ENCODE measurements at regions not wholly inside any gene's neighbourhood (a gene's known extent, or its start where the extent isn't known, plus 50 kb on each side); places are given as distances from the start of the nearest gene placed in this dataset.

GRCh38 chr11:23278121-23278520 is 417.8 kb upstream of the CCDC179 start:
- H3K36me3 ChIP-seq (ENCODE audit: low read depth), result no peaks in the 10 kb centered on the region
- no peak overlapping the region for H3K4me3 ChIP-seq
- no peaks in the 10 kb centered on the region for H3K9me3 ChIP-seq
- ATAC-seq (no peak), DNase-seq (no peak)
- H3K4me1 ChIP-seq (ENCODE audit: low read depth), result no peaks in the 10 kb centered on the region
- intact Hi-C loops (cut with DNase I, micrococcal nuclease), result no loop called here
- no peak for TF ChIP-seq CTCF (IDR thresholded peaks at IDR 0.05)

GRCh38 chr11:23280088-23280487 is 419.8 kb upstream of the CCDC179 start:
- Histone ChIP-seq H3K4me3 (no peak overlapping the region), H3K9me3 (no peaks in the 10 kb centered on the region), H3K4me1 (ENCODE audit: low read depth) (no peaks in the 10 kb centered on the region), H3K36me3 (ENCODE audit: low read depth) (no peaks in the 10 kb centered on the region)
- intact Hi-C loops (cut with DNase I, micrococcal nuclease), result no loop called here
- ATAC-seq (no peak), DNase-seq (no peak)
- TF ChIP-seq CTCF (IDR thresholded peaks at IDR 0.05), result no peak

GRCh38 chr11:23283666-23284065 is 423.4 kb upstream of the CCDC179 start:
- Histone ChIP-seq H3K9me3 (no peaks in the 10 kb centered on the region), H3K4me1 (ENCODE audit: low read depth) (no peaks in the 10 kb centered on the region), H3K36me3 (ENCODE audit: low read depth) (no peaks in the 10 kb centered on the region), H3K4me3 (no peak overlapping the region)
- no peak for ATAC-seq
- TF ChIP-seq CTCF (IDR thresholded peaks at IDR 0.05), result no peak
- intact Hi-C loops (cut with DNase I, micrococcal nuclease), result no loop called here
- no peak for DNase-seq

- intact Hi-C loops (cut with DNase I, micrococcal nuclease), result no loop called here
- H3K4me1 ChIP-seq (ENCODE audit: low read depth), result no peaks in the 10 kb centered on the region
Observed at GRCh38 chr11:23284631-23285030, 424.4 kb upstream of the CCDC179 start.

GRCh38 chr11:23288003-23288783 is 427.9 kb upstream of the CCDC179 start:
- Histone ChIP-seq H3K4me1 (ENCODE audit: low read depth) (no peaks in the 10 kb centered on the region), H3K36me3 (ENCODE audit: low read depth) (no peaks in the 10 kb centered on the region), H3K9me3 (no peaks in the 10 kb centered on the region), H3K4me3 (no peak overlapping the region)
- no peak for ATAC-seq
- no peak for TF ChIP-seq CTCF (IDR thresholded peaks at IDR 0.05)
- DNase-seq, result no peak
- intact Hi-C loops (cut with DNase I, micrococcal nuclease), result no loop called here

More at GRCh38 chr11:23284631-23285030, 424.4 kb upstream of the CCDC179 start:
- H3K9me3 ChIP-seq, result no peaks in the 10 kb centered on the region
- no peak for TF ChIP-seq CTCF (IDR thresholded peaks at IDR 0.05)
- no peak for ATAC-seq
- DNase-seq, result no peak
- H3K36me3 ChIP-seq (ENCODE audit: low read depth), result no peaks in the 10 kb centered on the region
- no peak overlapping the region for H3K4me3 ChIP-seq
